NCI-H748 (cell line): ENCODE measurements at regions not wholly inside any gene's neighbourhood (a gene's known extent, or its start where the extent isn't known, plus 50 kb on each side); places are given as distances from the start of the nearest gene placed in this dataset.
A peak's percentile ranks its signal among the peaks of the same experiment; 100 is the strongest.
"Not testable (repeated sequence)": the region's sequence is repeated elsewhere in the genome, so short reads cannot be mapped to it uniquely, and the experiment has no call there.

Source experiments
- DNase-seq: peaks from one replicate; lab custom pipeline; 2025; ENCODE audit not compliant: unreplicated experiment; lab: John Stamatoyannopoulos, UW

DNA sequence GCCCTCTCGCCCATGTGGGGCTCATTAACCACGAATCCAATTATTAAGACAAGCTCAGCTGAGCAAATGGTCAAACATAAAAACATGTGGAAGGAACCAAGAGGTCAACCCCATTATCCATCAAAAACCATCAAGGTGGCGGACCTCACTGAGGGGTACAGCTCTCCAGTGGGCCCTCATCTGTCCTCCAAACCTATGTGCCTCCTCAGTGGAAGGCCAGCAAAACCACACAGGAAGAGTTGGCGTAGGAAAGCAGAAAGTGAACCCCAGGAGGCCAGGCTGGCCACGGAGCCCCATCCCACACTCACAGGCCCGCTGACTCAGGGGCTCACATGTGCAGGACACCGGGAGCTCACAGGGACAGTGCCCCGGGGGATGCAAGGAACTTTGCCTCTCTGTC lies 66.5 kb upstream of the CLEC6A start:
- not testable (repeated sequence) for DNase-seq

DNA sequence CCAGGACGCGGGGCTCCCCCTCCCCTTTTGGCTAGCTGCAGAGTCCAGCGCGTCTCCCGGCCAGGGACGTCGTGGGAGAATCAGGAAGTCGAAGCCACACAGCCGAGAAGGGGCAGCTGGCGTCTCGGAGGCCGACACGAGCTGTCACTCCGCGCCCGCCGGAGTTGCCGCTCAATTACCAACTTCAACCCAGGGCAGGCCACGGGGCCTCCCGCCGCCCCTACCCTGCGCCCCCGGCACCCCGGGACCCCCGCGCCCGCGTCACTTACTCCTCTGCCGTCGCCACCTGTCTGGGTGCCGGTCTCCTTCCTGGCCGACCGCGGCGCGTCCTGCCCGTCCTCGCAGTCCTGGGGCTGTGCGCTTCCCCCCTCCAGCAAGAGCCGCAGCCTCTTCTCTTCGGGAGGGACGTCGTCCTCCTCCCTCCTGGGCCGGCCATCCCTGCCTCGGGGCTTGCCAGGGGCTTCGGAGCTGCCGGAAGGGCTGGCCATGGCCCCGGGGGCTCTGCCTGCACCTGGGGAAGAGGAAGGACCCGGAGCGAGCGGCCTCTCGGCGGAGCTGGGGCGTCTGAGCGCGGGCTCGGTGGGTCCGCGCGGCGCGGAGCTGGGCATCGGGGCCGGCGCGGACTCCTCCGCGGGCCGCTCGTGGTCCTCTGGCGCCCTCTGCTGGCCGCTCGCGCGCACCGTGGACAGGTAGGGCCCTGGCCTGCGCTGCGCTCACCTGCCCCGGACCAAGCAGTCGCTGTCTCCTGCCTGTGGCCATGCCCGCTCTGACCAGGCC lies 65.6 kb upstream of the CLEC6A start:
- DNase-seq, result peak; percentile 50

DNA sequence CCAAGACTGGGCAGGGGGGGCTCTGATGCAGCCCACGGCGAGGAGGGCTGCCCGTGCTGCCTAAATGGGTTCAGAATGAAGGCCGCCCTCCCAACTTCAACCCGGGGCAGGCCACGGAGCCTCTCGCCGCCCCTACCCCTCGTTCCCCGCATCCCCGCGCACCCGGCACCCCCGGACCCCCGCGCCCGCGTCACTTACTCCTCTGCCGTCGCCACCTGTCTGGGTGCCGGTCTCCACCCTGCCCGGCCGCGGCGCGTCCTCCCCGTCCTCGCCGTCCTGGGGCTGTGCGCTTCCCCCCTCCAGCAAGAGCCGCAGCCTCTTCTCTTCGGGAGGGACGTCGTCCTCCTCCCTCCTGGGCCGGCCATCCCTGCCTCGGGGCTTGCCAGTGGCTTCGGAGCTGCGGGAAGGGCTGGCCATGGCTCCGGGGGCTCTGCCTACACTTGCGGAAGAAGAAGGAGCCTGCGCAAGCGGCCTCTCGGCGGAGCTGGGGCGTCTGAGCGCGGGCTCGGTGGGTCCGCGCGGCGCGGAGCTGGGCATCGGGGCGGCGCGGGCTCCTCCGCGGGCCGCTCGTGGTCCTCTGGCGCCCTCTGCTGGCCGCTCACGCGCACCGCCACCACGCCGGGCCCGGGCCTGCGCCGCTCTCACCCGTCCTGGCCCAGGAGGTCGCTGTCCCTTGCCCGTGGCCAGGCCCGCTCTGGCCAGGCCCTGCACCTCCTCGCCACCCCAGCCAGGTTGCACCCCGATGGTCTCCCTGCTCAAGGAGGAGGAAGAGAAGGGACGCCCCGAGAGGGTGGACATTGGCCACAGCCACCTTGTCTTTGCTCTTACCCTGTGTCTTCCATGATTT lies 59.3 kb upstream of the CLEC6A start:
- peak; percentile 44 for DNase-seq

DNA sequence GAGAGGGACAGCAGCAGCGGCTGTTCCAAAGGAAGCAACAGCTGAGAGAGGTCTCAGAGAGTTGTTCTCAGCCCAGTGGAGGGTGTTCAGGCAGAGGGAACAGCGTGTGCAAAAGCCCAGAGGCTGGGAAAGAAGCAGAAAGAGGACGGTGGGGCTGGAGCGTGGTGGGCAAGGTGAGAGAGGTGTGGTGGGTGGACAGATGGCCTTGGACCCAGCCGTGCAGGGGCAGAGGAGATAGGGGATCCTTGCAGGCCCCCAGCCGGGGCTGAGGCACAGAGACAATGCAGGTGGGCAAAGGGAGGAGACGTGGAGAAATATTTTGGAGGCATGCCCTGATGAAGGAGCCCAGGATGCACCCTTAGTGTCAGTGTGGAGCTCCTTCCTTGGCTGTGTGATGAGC lies 58.4 kb upstream of the CLEC6A start:
- DNase-seq, result not testable (repeated sequence)

DNA sequence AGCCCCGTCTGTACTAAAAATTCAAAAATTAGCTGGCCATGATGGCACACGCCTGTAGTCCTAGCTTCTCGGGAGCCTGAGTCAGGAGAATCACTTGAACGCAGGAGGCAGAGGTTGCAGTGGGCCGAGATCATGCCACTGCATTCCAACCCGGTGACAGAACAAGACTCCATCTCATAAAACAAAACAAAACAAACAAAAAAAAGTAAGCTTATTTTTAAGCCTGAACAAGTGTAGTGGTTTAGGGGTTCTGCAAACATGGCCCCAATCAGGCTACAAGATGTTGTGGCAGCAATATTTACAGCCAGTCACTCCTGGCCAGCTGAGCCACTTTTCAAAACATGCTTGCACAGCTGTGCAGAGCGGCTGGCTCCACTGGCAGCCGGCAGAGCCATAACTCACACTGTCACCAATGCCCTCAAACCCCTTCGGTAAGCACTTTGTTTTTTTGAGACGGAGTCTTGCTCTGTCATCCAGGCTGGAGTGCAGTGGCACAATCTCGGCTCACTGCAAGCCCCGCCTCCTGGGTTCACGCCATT lies 56.2 kb upstream of the CLEC6A start:
- DNase-seq, result not testable (repeated sequence)

DNA sequence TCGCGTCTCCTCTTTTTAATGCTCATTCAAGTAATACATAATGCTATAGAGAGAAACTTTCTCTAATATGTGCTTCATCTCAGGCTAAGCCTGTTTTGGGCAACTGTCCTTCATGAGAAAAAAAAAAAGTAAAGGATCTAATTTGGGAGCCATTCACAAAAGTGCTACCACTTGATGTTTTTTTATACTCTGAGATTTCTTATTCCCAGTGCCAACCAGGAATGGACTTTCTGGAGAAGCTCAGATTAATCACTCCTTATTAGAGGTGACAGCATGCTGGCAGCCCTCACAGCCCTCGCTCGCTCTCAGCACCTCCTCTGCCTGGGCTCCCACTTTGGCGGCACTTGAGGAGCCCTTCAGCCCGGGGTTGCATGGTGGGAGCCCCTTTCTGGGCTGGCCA lies 51.9 kb upstream of the CLEC6A start:
- not testable (repeated sequence) for DNase-seq

DNA sequence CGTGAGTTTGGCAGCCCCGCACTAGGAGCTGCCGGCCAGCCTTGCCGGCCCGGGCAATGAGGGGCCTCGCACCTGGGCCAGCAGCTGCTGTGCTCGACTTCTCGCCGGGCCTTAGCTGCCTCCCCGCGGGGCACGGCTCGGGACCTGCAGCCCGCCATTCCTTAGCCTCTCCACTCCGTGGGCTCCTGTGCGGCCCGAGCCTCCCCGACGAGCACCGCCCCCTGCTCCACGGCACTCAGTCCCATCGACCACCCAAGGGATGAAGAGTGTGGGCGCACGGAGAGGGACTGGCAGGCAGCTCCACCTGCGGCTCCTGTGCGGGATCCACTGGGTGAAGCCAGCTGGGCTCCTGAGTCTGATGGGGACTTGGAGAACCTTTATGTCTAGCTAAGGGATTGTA lies 51.4 kb upstream of the CLEC6A start:
- DNase-seq, result not testable (repeated sequence)
